NOMO-1 treated with DMSO at 0.1 percent for 48 hours (cell line): ENCODE measurements at regions not wholly inside any gene's neighbourhood (a gene's known extent, or its start where the extent isn't known, plus 50 kb on each side); places are given as distances from the start of the nearest gene placed in this dataset.

ENCODE experiments used
- DNase-seq: peaks from one replicate; lab custom pipeline; 2025; ENCODE audit not compliant: unreplicated experiment; lab: John Stamatoyannopoulos, UW

GRCh38 chr9:27743490-27743889 lies 170.2 kb upstream of the C9orf72 start:
- DNase-seq: no peak

- no peak for DNase-seq
Observed at GRCh38 chr9:27747450-27747849, 174.2 kb upstream of the C9orf72 start.

- no peak for DNase-seq
Observed at GRCh38 chr9:27749838-27750237, 176.6 kb upstream of the C9orf72 start.

GRCh38 chr9:27750566-27750965 lies 177.3 kb upstream of the C9orf72 start:
- DNase-seq: no peak

GRCh38 chr9:27752069-27752468 lies 178.8 kb upstream of the C9orf72 start:
- DNase-seq: no peak

GRCh38 chr9:27755846-27756245 lies 182.6 kb upstream of the C9orf72 start:
- no peak for DNase-seq

GRCh38 chr9:27756418-27756817 lies 183.1 kb upstream of the C9orf72 start:
- DNase-seq: no peak

GRCh38 chr9:27763831-27764230 lies 190.6 kb upstream of the C9orf72 start:
- DNase-seq: no peak

GRCh38 chr9:27765266-27766072 lies 192.2 kb upstream of the C9orf72 start:
- no peak for DNase-seq

- DNase-seq: no peak
Observed at GRCh38 chr9:27766073-27766835, 193.0 kb upstream of the C9orf72 start.

GRCh38 chr9:27768781-27769180 lies 195.5 kb upstream of the C9orf72 start:
- DNase-seq: no peak

GRCh38 chr9:27770541-27770940 lies 197.3 kb upstream of the C9orf72 start:
- no peak for DNase-seq

GRCh38 chr9:27771803-27772545 lies 198.7 kb upstream of the C9orf72 start:
- no peak for DNase-seq

- no peak for DNase-seq
Observed at GRCh38 chr9:27784847-27785713, 211.8 kb upstream of the C9orf72 start.

GRCh38 chr9:27785714-27786100 lies 212.4 kb upstream of the C9orf72 start:
- DNase-seq: no peak

GRCh38 chr9:27787891-27788290 lies 214.6 kb upstream of the C9orf72 start:
- no peak for DNase-seq

GRCh38 chr9:27791311-27791710 lies 218.0 kb upstream of the C9orf72 start:
- no peak for DNase-seq

- no peak for DNase-seq
Observed at GRCh38 chr9:27792971-27793689, 219.8 kb upstream of the C9orf72 start.

- DNase-seq: no peak
Observed at GRCh38 chr9:27799326-27799725, 226.0 kb upstream of the C9orf72 start.

GRCh38 chr9:27800159-27800558 lies 226.9 kb upstream of the C9orf72 start:
- DNase-seq: no peak
